LoVo (cell line): ENCODE measurements at regions not wholly inside any gene's neighbourhood (a gene's known extent, or its start where the extent isn't known, plus 50 kb on each side); places are given as distances from the start of the nearest gene placed in this dataset.
"Not testable (repeated sequence)": the region's sequence is repeated elsewhere in the genome, so short reads cannot be mapped to it uniquely, and the experiment has no call there.

ENCODE experiments used
- DNase-seq: peaks from one replicate; pipeline ENCODE4 v3.0.0-alpha.2; 2016; ENCODE audit warnings: low spot score

DNA sequence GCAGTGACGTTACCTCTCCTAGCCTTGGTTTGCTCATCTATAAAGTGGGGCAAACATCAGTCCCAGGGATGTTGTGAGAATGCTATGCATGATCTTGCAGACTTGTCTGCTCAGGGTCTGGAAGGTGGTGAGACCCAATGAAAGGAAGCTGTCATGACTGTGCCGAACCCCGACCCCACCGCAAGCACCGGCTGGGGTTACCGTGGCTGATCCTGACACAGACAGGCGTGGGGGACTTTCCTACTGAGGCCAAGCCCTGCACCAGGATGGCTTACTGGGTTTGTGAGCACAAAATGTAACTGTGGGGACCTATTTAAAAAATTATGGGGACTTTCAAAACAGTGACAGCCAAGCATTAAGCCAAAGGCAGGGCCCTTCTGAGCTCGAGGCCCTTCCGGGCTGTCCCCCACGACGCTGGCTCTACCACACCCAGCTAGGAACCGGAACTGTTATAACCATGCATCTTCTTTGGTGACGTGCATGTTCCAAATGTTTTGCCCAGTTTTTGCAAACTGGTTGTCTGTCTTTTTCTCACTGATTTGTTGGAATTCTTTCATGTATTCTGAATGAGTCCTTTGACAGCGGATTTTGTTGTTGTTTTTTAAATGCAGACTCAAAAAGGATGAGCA is 76.6 kb upstream of the PMEPA1 start:
- no peak for DNase-seq

DNA sequence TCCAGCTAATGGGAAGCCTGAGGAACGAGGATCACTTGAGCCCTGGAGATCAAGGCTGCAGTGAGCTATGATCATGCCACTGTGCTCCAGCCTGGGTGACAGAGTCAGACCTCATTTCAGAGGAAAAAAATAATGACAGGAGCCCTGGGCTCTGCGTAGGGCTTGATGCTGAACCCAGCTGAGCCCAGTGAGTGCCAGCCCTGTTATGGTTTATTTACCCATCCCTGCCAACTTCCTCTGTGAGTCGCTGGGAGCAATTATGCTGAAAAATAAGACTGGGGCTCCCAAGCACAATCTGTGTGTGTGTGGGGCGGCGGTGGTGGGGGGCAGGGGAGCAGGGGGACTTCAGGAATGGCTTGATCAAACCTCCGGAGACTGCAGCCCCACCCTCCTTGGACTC is 75.9 kb upstream of the PMEPA1 start:
- no peak for DNase-seq

DNA sequence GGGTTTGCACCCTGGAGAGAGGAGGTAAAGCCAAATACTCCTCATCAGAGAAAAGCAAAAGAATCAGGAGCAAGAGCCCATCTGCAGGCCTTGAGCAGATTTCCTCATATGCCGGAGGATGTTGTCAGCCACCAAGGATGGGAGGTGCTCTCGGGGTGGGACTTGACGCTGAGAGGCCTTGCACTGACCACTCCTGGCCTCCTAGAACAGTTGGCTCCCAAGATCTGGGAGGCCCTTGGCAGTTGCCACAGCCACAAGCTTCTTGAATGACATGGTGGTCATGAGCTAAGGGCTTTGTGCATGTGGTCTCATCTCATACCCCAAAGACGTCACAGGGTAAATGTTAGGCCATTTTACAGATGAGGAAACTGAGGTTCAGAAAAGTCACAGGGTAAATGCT is 75.2 kb upstream of the PMEPA1 start:
- no peak for DNase-seq

DNA sequence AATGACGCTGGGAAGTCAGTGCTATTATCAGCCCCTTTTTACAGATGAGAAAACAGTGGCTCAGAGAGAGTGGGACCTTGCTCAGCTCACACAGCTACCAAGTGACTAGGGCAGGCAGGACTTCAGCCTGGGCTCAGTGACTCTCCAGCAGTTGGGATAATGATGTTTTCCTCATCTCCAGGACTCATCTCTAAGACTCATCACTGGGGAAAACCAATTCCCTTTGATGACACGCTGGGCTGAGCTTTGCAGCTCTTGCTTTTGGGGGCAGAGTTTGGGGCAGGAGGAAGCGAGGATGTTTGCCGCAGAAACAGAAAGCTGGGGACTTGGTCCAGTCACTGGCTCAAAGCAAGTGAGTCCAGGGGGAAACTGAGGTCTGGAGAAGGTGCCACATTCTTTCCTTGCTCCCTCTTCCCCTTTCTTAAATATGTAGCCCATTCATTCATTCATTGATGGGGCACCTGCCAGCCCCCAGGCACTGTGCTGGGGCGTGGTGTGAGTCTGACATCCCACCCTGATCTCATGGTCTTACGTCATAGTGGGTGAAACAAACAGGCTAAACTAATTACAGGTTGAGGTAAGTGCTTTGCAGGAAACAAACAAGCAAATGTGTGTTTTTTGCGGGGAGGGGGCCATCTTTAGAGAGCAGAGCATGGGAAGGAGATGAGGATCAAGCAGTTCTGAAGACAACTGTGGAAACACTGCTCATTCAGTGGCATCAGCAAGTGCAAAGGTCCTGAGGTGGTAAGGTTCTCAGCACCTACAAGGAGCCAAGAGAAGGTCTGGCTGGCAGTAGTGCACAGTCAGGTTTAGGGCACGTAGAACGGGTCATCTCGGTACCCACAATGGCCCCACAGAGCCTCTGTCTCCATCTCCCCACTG is 74.4 kb upstream of the PMEPA1 start:
- DNase-seq, result no peak

DNA sequence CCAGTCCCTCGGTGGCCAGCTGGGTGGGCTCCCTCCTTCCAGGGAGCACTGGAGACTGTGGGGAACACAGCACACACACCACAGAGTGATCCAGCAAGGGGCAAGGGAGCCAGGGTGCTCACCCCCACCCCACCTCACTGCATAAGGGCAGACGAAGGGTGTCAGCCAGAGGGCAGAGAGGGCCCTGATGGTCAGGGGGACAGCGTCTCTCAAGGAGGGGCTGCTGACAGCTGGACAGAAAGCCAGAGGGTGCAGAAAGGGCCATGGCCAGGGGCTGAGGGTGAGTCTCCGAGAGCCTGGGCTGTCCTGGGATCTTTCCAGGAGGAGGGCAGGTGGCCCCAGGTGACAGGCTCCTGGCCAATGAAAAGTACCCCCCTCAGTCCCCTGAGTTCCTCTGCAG is 73.4 kb upstream of the PMEPA1 start:
- DNase-seq, result no peak

DNA sequence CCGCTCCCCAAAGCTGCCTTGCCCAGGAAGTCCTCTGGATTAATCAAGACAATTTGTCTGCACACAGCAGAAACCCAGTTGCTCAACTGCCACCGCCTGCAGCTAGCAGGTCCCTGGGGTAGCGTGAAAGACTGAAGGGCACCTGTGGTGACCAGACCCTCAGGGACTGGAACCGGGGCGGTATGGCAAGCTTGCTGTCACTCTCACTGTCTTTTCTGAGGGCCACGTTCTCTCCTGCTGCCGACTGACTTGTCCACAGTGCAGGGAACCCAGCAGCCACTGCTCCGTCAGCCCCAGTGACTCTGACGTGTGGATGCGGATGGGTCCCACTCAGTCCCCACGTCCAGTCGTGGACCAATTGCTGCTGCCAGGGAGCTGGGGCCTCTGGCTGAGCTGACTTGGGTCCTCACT is 72.8 kb upstream of the PMEPA1 start:
- no peak for DNase-seq

DNA sequence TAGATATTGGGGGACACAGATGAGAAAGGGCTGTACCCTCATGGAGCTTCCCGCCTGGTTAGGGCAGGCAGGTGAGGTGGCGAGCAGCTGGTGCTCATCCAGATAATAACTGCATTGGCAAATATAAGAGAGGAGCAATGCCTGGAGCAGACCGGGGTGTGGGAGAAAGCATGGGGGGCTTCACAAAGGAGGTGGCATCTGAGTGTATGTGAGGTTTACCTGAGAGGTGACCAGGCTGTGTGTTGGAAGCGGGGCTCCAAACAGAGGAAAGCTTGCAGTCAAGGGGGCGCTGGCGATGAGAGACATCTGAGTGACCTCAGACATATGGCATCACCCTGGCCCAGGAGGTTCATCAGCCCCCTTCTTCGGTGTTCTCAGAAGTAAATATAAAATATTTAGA is 72.1 kb upstream of the PMEPA1 start:
- no peak for DNase-seq

DNA sequence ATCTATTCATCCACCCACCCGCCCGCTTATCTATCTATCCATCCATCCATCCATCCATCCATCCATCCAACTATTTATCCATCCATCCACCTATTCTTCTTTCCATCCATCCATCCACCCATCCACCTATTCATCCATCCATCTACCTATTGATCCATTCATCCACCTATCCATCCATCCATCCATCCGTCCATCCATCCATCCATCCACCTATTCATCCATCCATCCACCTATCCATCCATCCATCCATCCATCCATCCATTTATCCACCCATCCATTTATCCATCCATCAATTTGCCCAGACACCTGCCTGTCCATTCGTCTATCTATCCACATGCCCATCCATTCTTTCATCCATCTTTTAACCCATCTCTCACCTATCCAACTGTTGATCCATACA is 71.1 kb upstream of the PMEPA1 start:
- no peak for DNase-seq

DNA sequence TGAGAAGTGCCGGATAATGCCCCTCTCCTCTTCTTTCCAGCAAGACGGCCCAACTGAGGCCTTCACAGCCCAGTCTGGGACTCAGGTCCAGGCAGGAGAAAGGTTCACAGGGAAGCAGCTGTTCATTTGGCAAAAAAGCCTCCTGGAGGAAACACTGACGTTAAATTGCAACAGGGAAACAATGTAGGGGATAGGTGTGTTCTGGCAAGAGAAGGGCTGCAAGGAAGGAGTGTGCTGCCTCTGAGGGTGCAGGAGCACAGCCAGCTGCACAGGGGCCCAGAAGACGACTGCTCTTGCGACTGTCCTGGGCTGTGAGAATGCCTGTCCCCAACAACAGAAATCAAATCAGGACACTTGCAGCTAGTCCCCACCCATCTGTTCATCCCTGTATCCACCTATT is 70.6 kb upstream of the PMEPA1 start:
- DNase-seq, result no peak

DNA sequence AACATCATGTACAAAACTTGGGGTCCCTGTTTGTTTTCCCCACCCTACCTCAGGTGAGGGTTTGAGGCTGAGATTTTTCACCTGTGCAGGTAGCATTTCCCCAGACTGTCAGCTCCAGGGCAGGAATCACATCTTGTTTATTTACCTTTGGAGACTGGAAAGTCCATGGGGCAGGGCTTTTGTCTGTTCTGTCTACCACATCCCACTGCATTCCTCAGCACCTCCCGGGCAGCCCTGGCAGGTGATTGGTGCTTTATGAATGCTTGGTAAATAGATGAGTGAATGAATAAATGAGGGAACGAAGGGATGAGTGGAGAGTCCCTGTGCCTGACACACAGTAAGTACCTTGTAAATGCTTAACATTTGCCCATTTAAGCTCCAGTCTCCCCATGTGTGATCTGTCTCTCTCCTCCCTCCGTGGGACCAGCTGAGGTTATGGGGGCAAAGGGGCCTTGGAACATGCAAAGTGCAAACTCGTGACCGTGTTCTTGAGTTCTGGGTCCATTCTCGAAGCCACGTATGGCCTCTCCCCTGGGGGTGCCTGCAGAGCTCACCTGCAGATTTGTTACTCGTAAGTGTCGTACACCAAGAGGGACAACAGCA is 69.7 kb upstream of the PMEPA1 start:
- DNase-seq, result no peak

DNA sequence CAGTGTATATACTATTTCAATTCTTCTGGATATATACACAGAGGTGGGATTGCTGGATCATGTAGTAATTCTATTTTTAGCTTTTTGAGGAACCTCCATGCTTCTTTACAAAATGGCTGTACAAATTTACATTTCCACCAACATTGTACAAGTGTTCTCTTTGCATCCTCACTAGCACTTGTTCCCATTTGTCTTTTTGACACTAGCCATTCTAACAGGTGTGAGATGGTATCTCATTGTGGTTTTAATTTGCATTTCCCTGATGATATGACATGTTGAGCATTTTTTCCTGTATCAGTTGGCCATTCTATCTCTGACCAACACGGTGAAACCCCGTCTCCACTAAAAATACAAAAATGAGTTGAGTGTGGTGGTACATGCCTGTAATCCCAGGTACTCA is 68.1 kb upstream of the PMEPA1 start:
- no peak for DNase-seq

DNA sequence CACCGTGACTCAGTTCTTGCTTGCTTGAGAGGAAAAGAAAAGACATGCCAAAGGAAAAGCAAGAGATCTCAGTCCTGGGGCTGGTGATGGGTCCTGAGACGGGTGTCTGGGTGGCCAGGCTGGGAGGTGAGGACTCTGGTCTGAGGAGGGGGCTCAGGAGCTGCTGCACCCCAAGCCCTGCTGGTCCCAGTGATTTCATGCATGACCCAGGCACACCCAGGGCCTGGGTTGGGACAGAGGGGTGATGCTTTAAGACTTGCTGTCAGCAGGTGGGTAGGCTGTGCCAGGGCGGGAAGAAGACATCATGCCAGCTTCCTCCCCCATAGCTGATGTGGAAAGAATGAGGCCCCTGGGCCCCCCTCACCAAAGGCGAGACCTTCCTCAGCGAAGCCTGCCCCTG is 65.1 kb upstream of the PMEPA1 start:
- DNase-seq, result no peak

DNA sequence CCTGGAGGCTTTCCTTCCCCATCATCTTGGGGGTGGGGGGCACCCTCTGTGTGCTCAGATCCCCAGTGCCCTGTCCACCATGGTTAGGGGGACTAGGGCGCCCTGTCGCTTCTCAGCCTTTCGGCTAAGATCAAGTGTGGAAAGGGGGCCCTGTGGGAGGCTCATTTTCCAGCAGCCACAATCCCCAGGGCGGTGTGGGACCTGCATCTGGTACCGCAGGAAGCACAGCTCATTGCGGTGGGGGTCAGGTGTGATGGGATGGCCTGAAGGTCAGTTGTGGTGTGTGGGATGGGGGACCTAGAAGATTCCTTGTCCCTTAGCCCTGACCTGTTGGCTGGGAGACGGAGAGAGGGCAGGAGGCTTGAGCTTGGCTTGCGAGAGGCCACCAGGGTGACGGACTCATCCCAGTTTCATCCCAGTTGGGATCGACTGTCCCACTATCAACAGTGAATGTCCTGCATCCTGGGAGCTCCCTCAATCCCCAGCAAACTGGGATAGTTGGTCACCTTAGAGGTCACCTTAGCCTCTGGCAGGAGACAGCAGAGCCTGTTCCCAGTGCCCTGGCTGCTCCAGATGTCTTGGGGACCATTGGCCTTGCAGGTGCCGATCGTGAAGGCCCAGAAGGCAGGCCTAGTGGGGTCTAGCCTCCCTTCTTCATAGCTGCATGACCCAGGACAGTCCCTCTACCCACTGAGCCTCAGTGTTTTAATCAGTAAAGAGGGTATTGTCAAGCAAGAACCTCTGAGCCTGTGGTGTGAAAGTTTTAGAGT is 64.5 kb upstream of the PMEPA1 start:
- no peak for DNase-seq

DNA sequence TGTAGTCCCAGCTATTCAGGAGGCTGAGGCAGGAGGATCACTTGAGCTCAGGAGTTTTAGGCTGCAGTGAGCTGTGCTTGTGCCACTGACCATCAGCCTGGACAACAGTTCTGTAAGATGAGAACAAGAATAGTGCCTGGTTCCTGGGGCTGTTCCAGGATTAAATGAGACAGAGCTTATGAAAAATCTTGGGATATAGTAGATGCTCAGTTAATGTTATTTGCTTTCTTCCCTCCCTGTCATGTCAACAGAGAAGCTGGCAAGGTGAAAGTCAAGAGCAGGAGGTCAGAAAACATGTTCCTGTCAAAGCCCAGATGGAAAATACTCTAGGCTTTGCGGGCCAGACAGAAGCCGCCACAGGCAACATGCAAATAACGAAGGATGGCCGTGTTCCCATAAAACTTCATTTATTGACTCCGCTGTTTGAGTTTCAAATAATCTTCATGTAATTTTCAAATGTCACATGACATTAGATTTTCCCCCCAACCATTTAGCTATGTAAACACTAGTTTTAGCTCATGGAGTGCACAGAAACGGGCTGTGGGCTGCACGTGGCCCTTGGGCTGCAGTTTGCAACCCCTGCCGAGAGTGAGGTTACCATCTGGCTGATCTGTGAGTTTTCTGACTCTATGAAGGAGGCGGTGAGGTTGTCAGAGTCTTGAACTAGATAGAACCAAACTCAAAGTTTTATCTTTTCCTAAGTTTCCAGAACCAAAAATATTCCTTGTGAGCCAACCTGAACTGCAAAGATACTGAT is 63.4 kb upstream of the PMEPA1 start:
- no peak for DNase-seq

DNA sequence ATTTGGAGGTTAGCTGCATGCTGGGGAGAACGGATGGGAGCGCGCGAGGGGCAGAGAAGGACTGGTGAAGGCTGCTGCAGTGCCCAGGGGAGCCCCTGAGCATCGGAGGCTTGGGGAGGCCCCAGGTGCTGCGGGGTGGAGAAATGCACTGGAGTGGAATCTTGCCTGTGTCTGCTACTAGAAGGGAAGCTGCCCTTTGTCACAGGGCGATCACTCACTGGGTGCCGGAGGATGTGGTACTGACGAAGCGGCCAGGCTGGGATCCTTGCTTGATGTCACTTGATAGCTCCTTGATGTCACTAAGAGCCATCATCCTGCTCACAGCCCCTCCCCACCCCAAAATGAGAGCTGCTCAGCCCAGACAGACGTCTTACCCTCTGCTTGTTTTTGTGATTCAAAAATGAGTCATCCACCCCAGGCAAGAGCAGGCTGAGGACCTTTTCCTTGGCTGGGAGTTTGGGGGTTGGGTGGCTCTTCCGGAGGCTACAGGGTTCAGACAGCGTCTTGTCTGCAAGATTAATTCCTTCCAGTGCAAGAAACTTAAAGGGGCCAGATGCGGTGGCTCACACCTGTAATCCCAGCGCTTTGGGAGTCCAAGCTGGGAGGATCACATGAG is 62.6 kb upstream of the PMEPA1 start:
- no peak for DNase-seq

DNA sequence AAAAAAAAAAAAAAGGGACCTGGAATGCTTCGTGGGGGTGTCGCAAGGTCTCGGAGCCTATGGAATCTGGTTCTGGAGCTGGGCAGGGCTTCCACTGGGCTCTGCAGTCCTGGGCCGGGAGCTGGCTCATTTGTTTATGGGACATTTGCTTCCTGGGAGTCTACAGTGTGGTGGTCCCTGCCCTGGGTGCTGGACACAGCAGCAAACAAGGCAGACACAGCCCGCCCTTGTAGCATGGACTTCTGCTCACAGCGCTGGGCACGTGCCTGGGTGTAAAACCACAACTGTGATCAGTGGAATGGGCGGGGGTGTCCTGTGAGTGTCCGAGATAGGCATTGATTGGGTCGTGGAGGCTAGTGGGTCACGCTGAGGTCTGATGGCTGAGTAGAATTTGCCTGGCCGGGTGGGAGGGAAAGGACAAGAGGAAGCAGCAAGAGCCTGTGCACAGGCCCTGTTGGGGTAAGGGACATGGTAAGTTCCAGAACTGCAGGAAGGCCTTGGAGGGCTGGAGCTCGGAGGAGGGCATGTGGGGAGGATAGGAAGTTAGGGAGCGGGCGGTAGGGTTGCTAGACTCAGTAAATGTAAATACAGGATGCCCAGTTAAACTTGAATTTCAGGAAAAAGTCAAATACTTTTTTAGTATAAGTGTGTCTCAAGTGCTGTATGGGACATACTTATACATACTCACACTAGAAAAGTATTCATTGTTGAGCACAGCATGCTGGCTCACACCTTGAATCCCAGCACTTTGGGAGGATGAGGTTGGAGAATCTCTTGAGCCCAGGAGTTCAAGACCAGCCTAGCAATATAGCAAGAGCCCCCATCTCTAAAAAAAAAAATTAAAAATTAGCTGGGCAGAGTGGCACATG is 61.3 kb upstream of the PMEPA1 start:
- no peak for DNase-seq

DNA sequence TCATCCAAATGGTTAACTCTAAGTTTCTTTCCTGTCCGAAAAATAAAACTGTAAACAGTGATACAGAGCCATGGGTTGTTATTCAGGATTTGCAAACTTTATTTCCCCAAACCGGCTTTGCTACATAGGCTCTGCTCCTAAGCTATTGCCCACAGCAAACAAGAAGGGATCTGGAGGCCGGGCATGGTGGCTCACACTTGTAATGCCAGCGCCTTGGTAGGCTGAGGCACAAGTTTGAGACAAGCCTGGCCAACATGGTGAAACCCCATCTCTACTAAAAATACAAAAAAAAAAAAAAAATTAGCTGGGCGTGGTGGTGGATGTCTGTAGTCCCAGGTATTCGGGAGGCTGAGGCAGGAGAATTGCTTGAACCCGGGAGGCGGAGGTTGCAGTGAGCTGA is 60.6 kb upstream of the PMEPA1 start:
- not testable (repeated sequence) for DNase-seq

DNA sequence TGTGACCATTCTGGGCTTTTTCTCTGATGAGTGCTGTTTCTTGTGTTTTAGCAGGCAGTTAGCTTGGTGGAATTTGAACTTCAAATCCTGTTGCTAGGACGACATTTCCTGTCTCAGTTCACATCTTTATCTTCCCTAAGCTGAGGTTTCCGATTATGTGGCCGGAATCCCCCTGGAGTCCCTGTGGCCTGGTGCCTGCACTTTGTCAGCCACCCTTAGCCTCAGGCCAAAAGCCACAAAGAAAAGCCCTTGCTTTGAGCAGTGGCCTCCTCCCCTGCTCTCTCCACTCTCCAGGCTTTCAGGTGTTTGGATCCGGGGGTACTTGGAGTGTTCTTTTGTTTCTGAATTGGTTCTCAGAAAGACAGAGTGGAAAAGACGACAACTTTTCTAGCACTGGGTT is 59.9 kb upstream of the PMEPA1 start:
- DNase-seq, result no peak

DNA sequence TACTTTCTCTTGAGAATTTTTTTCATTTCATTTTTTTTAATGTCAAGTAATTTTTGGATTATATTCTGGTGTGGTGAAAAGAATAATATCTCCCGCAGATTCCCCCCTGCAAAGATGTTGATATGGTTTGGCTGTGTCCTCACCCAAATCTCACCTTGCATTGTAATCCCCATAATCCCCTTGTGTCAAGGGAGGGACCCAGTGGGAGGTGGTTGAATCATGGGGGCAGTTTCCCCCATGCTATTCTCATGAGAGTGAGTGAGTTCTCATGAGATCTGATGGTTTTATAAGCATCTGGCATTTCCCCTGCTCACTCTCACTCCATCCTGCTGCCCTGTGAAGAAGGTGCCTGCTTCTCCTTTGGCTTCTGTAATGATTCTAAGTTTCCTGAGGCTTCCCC is 58.7 kb upstream of the PMEPA1 start:
- DNase-seq, result no peak

DNA sequence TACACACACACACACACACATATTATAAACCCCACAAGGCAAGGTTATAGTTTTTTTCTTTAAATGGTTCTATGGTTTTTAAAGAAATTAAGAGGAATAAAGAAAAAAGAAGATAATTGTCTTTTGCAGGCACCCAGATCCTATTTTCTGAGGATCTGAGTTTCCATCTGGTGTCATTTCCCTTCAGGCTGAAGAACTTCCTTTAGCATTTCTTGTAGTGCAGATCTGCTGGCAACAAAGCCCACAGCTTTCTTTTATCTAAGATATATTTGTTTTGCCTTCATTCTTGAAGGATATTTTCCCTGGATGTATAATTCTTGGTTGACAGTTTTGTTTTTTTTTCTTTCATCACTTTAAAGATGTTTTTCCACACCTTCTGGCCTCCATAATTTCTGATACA is 57.6 kb upstream of the PMEPA1 start:
- no peak for DNase-seq

DNA sequence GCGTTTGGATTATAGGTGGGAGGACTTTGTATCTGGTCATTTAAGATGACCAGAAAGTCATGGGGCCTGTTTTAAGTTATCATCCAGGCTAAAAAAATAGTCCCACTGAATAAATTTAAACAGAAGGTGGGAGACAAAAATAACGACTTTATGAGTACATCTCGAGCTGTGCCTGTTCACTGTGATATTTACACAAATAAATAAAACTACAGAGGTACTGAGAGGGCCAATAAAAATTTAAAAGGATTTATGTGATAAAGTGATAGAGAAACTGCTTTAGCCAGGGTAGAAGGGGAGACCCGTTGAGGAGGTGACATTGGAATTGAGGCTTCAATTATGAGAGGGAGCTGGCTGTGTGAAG is 53.4 kb upstream of the PMEPA1 start:
- no peak for DNase-seq
